Endothelial cell of umbilical vein (primary cell): ENCODE measurements at regions not wholly inside any gene's neighbourhood (a gene's known extent, or its start where the extent isn't known, plus 50 kb on each side); places are given as distances from the start of the nearest gene placed in this dataset.

Source experiments
- BruUV-seq: library from RNA; stranded (reverse); fragments of 400-500 nt; replicated peaks from 2 replicates; lab custom pipeline; 2021; lab: Mats Ljungman, UMichigan
- CTCF ChIA-PET: fragments of 300-600, 350-600 bp; sonication (Branson Sonifier 250); formaldehyde crosslinking; loops from one replicate; lab custom pipeline; 2021; ENCODE audit warnings: antibody characterized with exemption, inconsistent platforms; lab: Charles Lee
- POLR2A ChIA-PET: fragments of 300-600, 350-600 bp; sonication (Branson Sonifier 250); formaldehyde crosslinking; loops from one replicate; lab custom pipeline; 2021; ENCODE audit warnings: antibody characterized with exemption, inconsistent platforms; lab: Charles Lee
- DNase-seq: peaks from one replicate; pipeline ENCODE4 v3.0.0-alpha.2; 2011; ENCODE audit warnings: low read depth, low spot score
- FAIRE-seq: peaks from 2 replicates; lab custom pipeline; 2011; peaks lifted over from hg19 to GRCh38; lab: Jason Lieb, UNC
- H2AFZ ChIP-seq: 2 replicates; pipeline ENCODE4 v1.6.0; 2012; ENCODE audit warnings: low read depth, low read length, control low read depth, inconsistent platforms
- H3K27ac ChIP-seq: 2 replicates; pipeline ENCODE4 v1.5.1; 2011; ENCODE audit warnings: low read depth, mild to moderate bottlenecking, control low read depth, low read length, moderate library complexity; ENCODE audit not compliant: insufficient read depth
- H3K27me3 ChIP-seq, 2 experiments: 2 replicates each; pipeline versions ENCODE4 v1.6.0 to v1.6.1; 2011; ENCODE audit warnings: low read length in 2 of 2, mixed read lengths in 1 of 2; ENCODE audit not compliant: control insufficient read depth in 2 of 2, insufficient read depth in 2 of 2
- H3K36me3 ChIP-seq, 2 experiments: 2 replicates in 1 of 2; 3 replicates in 1 of 2; pipeline ENCODE4 v1.5.1; 2011; ENCODE audit warnings: low read length in 2 of 2, mild to moderate bottlenecking in 1 of 2, moderate library complexity in 1 of 2; ENCODE audit not compliant: control insufficient read depth in 2 of 2, insufficient read depth in 2 of 2; ENCODE audit errors: extremely low read depth in 1 of 2
- H3K4me1 ChIP-seq: 3 replicates; pipeline ENCODE4 v1.5.1; 2011; ENCODE audit warnings: mild to moderate bottlenecking, low read length; ENCODE audit not compliant: control insufficient read depth, insufficient read depth; ENCODE audit errors: extremely low read depth
- H3K4me2 ChIP-seq: 2 replicates; pipeline ENCODE4 v1.6.1; 2011; ENCODE audit warnings: low read length, control low read depth, mixed read lengths; ENCODE audit not compliant: insufficient read depth
- H3K4me3 ChIP-seq, 3 experiments: fragments of 200-600 bp in 1 of 3; sonication (generic), shearing (Covaris generic) in 1 of 3; replicated peaks in 1 of 3; 2 replicates each; pipeline ENCODE4 v1.5.1; 2011 to 2016; ENCODE audit warnings: control low read depth in 3 of 3, low read length in 3 of 3, mild to moderate bottlenecking in 2 of 3, inconsistent platforms in 1 of 3, low read depth in 1 of 3, moderate library complexity in 1 of 3; ENCODE audit not compliant: insufficient read depth in 1 of 3
- H3K79me2 ChIP-seq: 2 replicates; pipeline ENCODE4 v1.6.0; 2012; ENCODE audit warnings: low read length, inconsistent platforms; ENCODE audit not compliant: control insufficient read depth, insufficient read depth
- H3K9ac ChIP-seq: replicated peaks from 2 replicates; pipeline ENCODE3; 2011; ENCODE audit warnings: low read length, control low read depth; ENCODE audit not compliant: insufficient read depth; ENCODE audit errors: extremely low read depth
- H3K9me1 ChIP-seq: replicated peaks from 3 replicates; pipeline ENCODE4 v1.6.0; 2011; ENCODE audit warnings: mild to moderate bottlenecking, low read length; ENCODE audit not compliant: control insufficient read depth, insufficient read depth; ENCODE audit errors: extremely low read depth
- H3K9me3 ChIP-seq: replicated peaks from 2 replicates; pipeline ENCODE4 v1.5.1; 2012; ENCODE audit warnings: low read length, inconsistent platforms; ENCODE audit not compliant: control insufficient read depth, insufficient read depth
- H4K20me1 ChIP-seq: replicated peaks from 2 replicates; pipeline ENCODE3; 2011; ENCODE audit warnings: mild to moderate bottlenecking, low read length; ENCODE audit not compliant: control insufficient read depth, insufficient read depth; ENCODE audit errors: extremely low read depth
- CTCF ChIP-seq, 2 donors: IDR thresholded peaks; 1 replicate in 1 of 2; 2 replicates in 1 of 2; pipeline ENCODE4 v1.5.1; 2011; ENCODE audit warnings: low read length in 2 of 2, mild to moderate bottlenecking in 2 of 2, moderate library complexity in 2 of 2, control low read depth in 1 of 2, inconsistent platforms in 1 of 2, low read depth in 1 of 2; ENCODE audit not compliant: insufficient read depth in 1 of 2; ENCODE audit errors: extremely low read depth in 1 of 2
- EZH2 ChIP-seq: IDR thresholded peaks from 2 replicates; pipeline ENCODE4 v1.6.1; 2012; ENCODE audit warnings: borderline replicate concordance, low read depth, mild to moderate bottlenecking, moderate library complexity, low read length, inconsistent platforms; ENCODE audit not compliant: severe bottlenecking
- FOS ChIP-seq: IDR thresholded peaks from 2 replicates; pipeline ENCODE4 v1.6.1; 2011; ENCODE audit warnings: mild to moderate bottlenecking, low read length, moderate library complexity, borderline replicate concordance; ENCODE audit not compliant: insufficient read depth
- GATA2 ChIP-seq: IDR thresholded peaks from 2 replicates; pipeline ENCODE4 v1.7.0; 2011; ENCODE audit warnings: low read depth, mild to moderate bottlenecking, moderate library complexity, mixed read lengths, low read length; ENCODE audit not compliant: insufficient read length, insufficient read depth
- JUN ChIP-seq: IDR thresholded peaks from 2 replicates; pipeline ENCODE4 v1.6.1; 2011; ENCODE audit warnings: borderline replicate concordance, low read depth; ENCODE audit not compliant: insufficient read length, insufficient read depth
- MAX ChIP-seq: IDR thresholded peaks from 2 replicates; pipeline ENCODE4 v1.6.1; 2011; ENCODE audit not compliant: insufficient read depth, insufficient read length
- MYC ChIP-seq: IDR thresholded peaks from one replicate; pipeline ENCODE4 v1.6.1; 2011; ENCODE audit warnings: mild to moderate bottlenecking, low read depth, low read length
- POLR2A ChIP-seq: IDR thresholded peaks from 2 replicates; pipeline ENCODE4 v1.6.1; 2012; ENCODE audit warnings: low read depth, mild to moderate bottlenecking, control low read depth, low read length
- POLR2AphosphoS5 ChIP-seq: IDR thresholded peaks from 2 replicates; pipeline ENCODE4 v1.6.1; 2012; ENCODE audit warnings: low read depth, mild to moderate bottlenecking, control low read depth, low read length, moderate library complexity; ENCODE audit not compliant: insufficient read depth
- dilution Hi-C: fragments of 300-500 bp; cut with MboI; formaldehyde crosslinking; loops from one replicate; pipeline ENCODE4 v1.15.0; 2019; ENCODE audit warnings: low sequenced_read_pairs; ENCODE audit not compliant: extremely low pct_ligation_motif_present
- intact Hi-C: fragments of 100-400 bp; cut with micrococcal nuclease; formaldehyde crosslinking; loops from one replicate; pipeline ENCODE4 v1.10.0; 2022

DNA sequence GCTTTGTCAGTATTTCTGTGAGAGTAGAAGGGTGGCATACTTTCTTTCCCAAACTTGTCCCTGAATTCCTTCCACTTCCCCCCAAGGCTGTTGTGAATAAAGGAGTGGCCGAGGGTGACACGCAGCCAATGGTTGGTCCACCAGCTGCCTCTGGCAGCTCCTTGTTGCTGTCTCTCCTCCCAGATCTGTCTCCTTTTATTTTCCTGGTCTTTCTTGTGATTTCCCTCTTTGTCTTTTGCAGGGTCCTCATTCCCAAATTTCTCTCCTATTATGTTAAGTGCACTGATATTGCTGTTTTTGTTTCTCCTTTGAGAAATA is 137.5 kb upstream of the HMHB1 start:
- ChIA-PET POLR2A (no interaction called here), CTCF (interaction anchor here (0.5 to 1.8 kb wide), 2 partner anchors 8 to 270 kb away, joined by 3 to 9 read pairs; no protein-coding TSS in a partner anchor)
- FAIRE-seq (no peak), DNase-seq (no peak)
- no peak overlapping the region for H3K4me3 ChIP-seq
- H2AFZ ChIP-seq, result no peak overlapping the region
- H3K9ac ChIP-seq, result no peak overlapping the region
- no peak overlapping the region for H3K27ac ChIP-seq
- no peaks in the 10 kb centered on the region for H3K79me2 ChIP-seq
- H3K9me3 ChIP-seq, result no peaks in the 10 kb centered on the region
- no peak overlapping the region for H3K4me2 ChIP-seq
- H3K27me3 ChIP-seq, result peaks cover 5 to 14% of the 10 kb centered on the region in 2 experiments
- dilution Hi-C loops, result no loop called here
- H4K20me1 ChIP-seq, result no peaks in the 10 kb centered on the region
- no peaks in the 10 kb centered on the region for H3K9me1 ChIP-seq
- H3K36me3 ChIP-seq, result no peaks in the 10 kb centered on the region
- intact Hi-C loops, result no loop called here
- BruUV-seq, result no TSS peak
- no peak for TF ChIP-seq POLR2AphosphoS5
- TF ChIP-seq POLR2A, result no peak
- no peak for TF ChIP-seq MAX
- no peak for TF ChIP-seq MYC
- TF ChIP-seq CTCF (IDR thresholded peaks at IDR 0.05; ENCODE audit: extremely low read depth in 1 of 2, insufficient read depth in 1 of 2, low read depth in 1 of 2, low read length in 2 of 2), result no peak
- TF ChIP-seq JUN, result no peak
- no peak for TF ChIP-seq FOS
- TF ChIP-seq GATA2, result no peak
- no peak for TF ChIP-seq EZH2
- no peaks in the 10 kb centered on the region for H3K4me1 ChIP-seq
